ENCODE measurements at regions not wholly inside any gene's neighbourhood (a gene's known extent, or its start where the extent isn't known, plus 50 kb on each side); places are given as distances from the start of the nearest gene placed in this dataset.

DNA sequence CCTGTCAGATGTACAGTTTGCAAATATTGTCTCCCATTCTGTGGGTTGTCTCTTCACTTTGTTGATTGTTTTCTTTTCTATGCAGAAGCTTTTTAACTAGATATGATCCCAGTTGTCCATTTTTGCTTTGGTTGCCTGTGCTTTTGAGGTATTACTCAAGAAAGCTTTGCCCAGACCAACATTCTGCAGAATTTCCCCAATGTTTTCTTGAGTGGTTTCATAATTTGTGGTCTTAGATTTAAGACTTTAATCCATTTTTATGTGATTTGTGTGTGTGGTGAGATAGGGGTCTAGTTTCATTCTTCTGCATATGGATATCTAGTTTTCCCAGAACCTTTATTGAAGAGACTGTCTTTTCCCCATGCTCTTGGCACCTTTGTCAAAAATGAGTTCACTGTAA, 116.9 kb downstream of the DUSP10 start:
- DNase-seq (ENCODE audit: low spot score) = no peak

DNA sequence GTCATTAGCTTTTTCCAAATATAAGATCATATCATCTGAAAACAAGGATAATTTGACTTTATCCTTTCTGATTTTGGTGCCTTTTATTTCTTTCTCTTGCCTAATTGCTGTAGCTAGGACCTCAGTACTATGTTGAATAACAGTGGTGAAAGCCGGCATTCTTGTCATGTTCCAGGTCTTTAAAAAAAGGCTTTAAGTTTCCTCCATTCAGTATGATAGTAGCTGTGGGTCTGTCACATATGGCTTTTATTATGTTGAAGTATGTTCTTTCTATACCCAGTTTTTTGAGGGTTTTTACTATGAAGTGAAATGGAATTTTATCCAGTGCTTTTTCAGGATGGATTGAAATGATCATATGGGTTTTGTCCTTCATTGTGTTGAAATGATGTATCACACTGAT, 115.8 kb downstream of the DUSP10 start:
- TF ChIP-seq, protein P1, sequence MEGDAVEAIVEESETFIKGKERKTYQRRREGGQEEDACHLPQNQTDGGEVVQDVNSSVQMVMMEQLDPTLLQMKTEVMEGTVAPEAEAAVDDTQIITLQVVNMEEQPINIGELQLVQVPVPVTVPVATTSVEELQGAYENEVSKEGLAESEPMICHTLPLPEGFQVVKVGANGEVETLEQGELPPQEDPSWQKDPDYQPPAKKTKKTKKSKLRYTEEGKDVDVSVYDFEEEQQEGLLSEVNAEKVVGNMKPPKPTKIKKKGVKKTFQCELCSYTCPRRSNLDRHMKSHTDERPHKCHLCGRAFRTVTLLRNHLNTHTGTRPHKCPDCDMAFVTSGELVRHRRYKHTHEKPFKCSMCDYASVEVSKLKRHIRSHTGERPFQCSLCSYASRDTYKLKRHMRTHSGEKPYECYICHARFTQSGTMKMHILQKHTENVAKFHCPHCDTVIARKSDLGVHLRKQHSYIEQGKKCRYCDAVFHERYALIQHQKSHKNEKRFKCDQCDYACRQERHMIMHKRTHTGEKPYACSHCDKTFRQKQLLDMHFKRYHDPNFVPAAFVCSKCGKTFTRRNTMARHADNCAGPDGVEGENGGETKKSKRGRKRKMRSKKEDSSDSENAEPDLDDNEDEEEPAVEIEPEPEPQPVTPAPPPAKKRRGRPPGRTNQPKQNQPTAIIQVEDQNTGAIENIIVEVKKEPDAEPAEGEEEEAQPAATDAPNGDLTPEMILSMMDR (IDR thresholded peaks at IDR 0.05) = no peak
- Histone ChIP-seq H3K36me3 (no peaks in the 10 kb centered on the region), H3K4me3 (no peak overlapping the region), H3K4me1 (no peaks in the 10 kb centered on the region), H3K27ac (no peak overlapping the region), H3K9me3 (no peaks in the 10 kb centered on the region), H3K27me3 (no peaks in the 10 kb centered on the region)
- DNase-seq (ENCODE audit: low spot score) = no peak

More for the DNA sequence above, 116.9 kb downstream of the DUSP10 start:
- Histone ChIP-seq H3K27ac (no peak overlapping the region), H3K27me3 (no peaks in the 10 kb centered on the region), H3K4me3 (no peak overlapping the region), H3K9me3 (no peaks in the 10 kb centered on the region), H3K4me1 (no peaks in the 10 kb centered on the region), H3K36me3 (no peaks in the 10 kb centered on the region)
- TF ChIP-seq, protein P1 (IDR thresholded peaks at IDR 0.05) = no peak

DNA sequence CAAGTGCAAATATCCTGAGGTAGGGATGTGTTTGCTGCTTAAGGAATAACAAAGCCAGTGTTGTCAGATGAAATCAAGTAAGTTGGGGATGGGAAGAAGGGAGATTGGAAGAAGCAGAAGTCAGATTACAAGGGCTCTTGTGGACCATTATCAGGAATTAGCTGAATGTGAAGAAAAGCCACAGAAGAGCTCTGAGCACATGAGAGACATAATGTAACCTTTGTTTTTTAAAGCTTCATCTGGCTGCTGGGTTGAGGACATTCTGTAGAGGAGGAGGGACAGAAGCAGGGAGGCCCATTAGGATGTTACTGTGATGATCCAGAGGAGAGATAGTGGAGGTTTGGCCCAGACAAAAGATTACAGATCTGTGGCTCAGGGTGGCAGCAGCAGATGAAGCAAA, 111.7 kb downstream of the DUSP10 start:
- no peaks in the 10 kb centered on the region for H3K9me3 ChIP-seq
- H3K27me3 ChIP-seq = no peaks in the 10 kb centered on the region
- no peaks in the 10 kb centered on the region for H3K4me1 ChIP-seq
- no peak for DNase-seq (ENCODE audit: low spot score)
- H3K36me3 ChIP-seq = no peaks in the 10 kb centered on the region
- TF ChIP-seq, protein P1 (IDR thresholded peaks at IDR 0.05) = no peak
- H3K27ac ChIP-seq = no peak overlapping the region
- H3K4me3 ChIP-seq = no peak overlapping the region

DNA sequence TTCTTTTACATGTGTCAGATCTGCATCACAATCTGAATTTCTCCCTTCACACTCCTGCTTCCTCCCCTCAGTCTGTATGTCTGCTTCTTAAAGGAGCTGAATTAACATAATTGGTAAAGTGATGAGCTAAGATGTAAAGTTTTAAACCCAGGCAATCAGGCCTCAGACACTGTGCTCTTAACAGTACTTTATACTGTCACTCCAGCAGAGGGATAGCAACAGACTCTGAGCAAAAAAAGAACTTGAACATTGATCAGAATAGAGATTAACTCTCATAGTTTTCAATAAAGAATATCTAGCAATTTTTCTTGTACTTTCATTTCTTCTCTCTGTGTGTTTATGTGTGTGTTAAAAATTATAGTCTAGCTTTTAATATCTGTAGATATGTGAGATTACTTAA, 110.3 kb downstream of the DUSP10 start:
- TF ChIP-seq, protein P1 (IDR thresholded peaks at IDR 0.05) = no peak
- Histone ChIP-seq H3K9me3 (no peaks in the 10 kb centered on the region), H3K27me3 (no peaks in the 10 kb centered on the region), H3K27ac (no peak overlapping the region), H3K4me3 (no peak overlapping the region), H3K36me3 (no peaks in the 10 kb centered on the region), H3K4me1 (no peaks in the 10 kb centered on the region)
- DNase-seq (ENCODE audit: low spot score) = no peak

DNA sequence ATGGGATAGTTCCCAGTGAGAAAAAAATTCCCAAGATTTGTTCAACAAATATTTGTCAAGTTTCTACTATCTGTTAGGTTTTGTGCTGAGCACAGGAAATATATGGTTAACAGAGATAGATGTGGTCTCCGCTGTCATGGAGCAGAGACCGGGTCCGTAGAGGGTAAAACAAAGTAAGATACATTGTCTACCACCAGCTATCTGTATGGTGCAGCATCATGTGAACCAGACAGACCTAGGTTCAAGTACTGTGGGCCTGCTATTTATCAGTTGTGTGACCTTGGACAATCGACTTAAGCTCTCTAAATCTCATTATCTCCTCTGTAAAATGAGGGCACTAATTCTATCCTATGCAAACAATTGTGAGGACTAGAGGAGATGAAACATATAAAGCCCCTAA, 109.8 kb downstream of the DUSP10 start:
- TF ChIP-seq, protein P1 (IDR thresholded peaks at IDR 0.05) = no peak
- H3K27ac ChIP-seq = no peak overlapping the region
- no peaks in the 10 kb centered on the region for H3K27me3 ChIP-seq
- H3K9me3 ChIP-seq = no peaks in the 10 kb centered on the region
- no peak overlapping the region for H3K4me3 ChIP-seq
- DNase-seq (ENCODE audit: low spot score) = no peak
- no peaks in the 10 kb centered on the region for H3K36me3 ChIP-seq
- H3K4me1 ChIP-seq = no peaks in the 10 kb centered on the region

DNA sequence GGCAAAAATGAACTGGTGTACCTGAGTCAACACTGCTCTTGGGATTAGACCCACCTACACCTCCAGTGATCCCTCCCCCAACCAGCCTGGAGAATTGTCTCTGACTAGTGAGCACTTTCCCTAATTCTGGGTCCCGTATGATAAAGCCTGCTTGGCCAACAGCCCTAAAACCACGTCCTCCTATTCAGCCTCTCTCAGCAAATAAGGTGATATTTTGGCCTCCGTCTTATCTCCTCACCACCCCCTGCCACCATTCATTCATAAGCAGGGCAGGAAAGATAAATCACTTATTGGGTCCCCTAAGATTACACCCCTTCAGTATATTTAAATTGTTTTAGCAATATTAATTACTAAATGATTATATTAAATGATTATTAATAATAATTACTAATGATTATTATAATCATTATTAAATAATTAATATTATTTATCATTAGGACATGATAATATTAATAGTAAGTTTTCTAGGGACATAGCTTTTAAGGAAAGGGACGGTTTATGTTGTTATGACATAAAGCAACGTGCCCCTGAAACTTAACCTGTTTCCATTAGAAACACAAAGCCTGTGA, 108.0 kb downstream of the DUSP10 start:
- Histone ChIP-seq H3K27me3 (no peaks in the 10 kb centered on the region), H3K27ac (no peak overlapping the region), H3K36me3 (no peaks in the 10 kb centered on the region), H3K9me3 (no peaks in the 10 kb centered on the region), H3K4me3 (no peak overlapping the region), H3K4me1 (peaks cover 0 to 8% of the 10 kb centered on the region in 2 donors)
- DNase-seq (ENCODE audit: low spot score) = no peak
- TF ChIP-seq, protein P1 (IDR thresholded peaks at IDR 0.05) = no peak
